ENCODE measurements at regions not wholly inside any gene's neighbourhood (a gene's known extent, or its start where the extent isn't known, plus 50 kb on each side); places are given as distances from the start of the nearest gene placed in this dataset.

- DNase-seq (ENCODE audit: low spot score) = no peak
Measured at GRCh38 chr2:2764001-2764355, 432.9 kb upstream of the MYT1L start.

GRCh38 chr2:2763351-2764000, 432.4 kb upstream of the MYT1L start:
- no peak for DNase-seq (ENCODE audit: low spot score)

GRCh38 chr2:2762913-2763312, 431.8 kb upstream of the MYT1L start:
- no peak for DNase-seq (ENCODE audit: low spot score)

- DNase-seq (ENCODE audit: low spot score) = no peak
Measured at GRCh38 chr2:2762166-2762908, 431.3 kb upstream of the MYT1L start.

- DNase-seq (ENCODE audit: low spot score) = no peak
Measured at GRCh38 chr2:2758793-2759367, 427.8 kb upstream of the MYT1L start.

- no peak for DNase-seq (ENCODE audit: low spot score)
Measured at GRCh38 chr2:2757764-2758163, 426.7 kb upstream of the MYT1L start.

- DNase-seq (ENCODE audit: low spot score) = no peak
Measured at GRCh38 chr2:2756886-2757285, 425.8 kb upstream of the MYT1L start.

- no peak for DNase-seq (ENCODE audit: low spot score)
Measured at GRCh38 chr2:2755990-2756389, 424.9 kb upstream of the MYT1L start.

- no peak for DNase-seq (ENCODE audit: low spot score)
Measured at GRCh38 chr2:2754940-2755339, 423.9 kb upstream of the MYT1L start.

GRCh38 chr2:2751715-2752315, 420.7 kb upstream of the MYT1L start:
- DNase-seq (ENCODE audit: low spot score) = no peak

- DNase-seq (ENCODE audit: low spot score) = no peak
Measured at GRCh38 chr2:2750867-2751714, 420.0 kb upstream of the MYT1L start.

- DNase-seq (ENCODE audit: low spot score) = no peak
Measured at GRCh38 chr2:2749206-2749598, 418.1 kb upstream of the MYT1L start.

GRCh38 chr2:2748399-2749205, 417.5 kb upstream of the MYT1L start:
- DNase-seq (ENCODE audit: low spot score) = no peak

GRCh38 chr2:2747797-2748301, 416.8 kb upstream of the MYT1L start:
- DNase-seq (ENCODE audit: low spot score) = no peak

- DNase-seq (ENCODE audit: low spot score) = no peak
Measured at GRCh38 chr2:2746731-2747130, 415.7 kb upstream of the MYT1L start.

- DNase-seq (ENCODE audit: low spot score) = no peak
Measured at GRCh38 chr2:2744958-2745715, 414.1 kb upstream of the MYT1L start.

GRCh38 chr2:2744107-2744506, 413.0 kb upstream of the MYT1L start:
- DNase-seq (ENCODE audit: low spot score) = no peak

- no peak for DNase-seq (ENCODE audit: low spot score)
Measured at GRCh38 chr2:2743164-2743571, 412.1 kb upstream of the MYT1L start.

GRCh38 chr2:2742726-2743125, 411.7 kb upstream of the MYT1L start:
- no peak for DNase-seq (ENCODE audit: low spot score)

GRCh38 chr2:2740238-2740775, 409.2 kb upstream of the MYT1L start:
- DNase-seq (ENCODE audit: low spot score) = no peak

Measured in HuH-7.5 (cell line).